ENCODE measurements at regions not wholly inside any gene's neighbourhood (a gene's known extent, or its start where the extent isn't known, plus 50 kb on each side); places are given as distances from the start of the nearest gene placed in this dataset.

DNA sequence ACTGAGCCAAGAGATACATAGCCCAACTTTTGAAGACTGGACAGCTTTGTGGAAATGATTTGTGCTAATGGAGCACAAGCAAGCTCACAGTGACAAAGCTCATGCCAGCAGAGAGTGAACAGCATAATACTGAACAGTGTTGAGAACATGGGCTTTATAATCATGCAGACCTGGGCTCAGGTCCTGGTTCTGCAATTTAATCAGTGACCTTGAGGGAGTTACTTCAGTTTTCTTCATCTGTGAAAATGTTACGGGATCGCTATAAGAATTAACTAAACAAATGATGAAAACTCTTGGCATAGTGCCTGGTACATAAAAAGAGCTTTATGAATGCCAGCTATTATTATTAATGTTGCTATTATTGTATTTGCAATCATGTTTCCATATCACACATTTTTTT lies 690.5 kb upstream of the LRRN3 start:
- TF ChIP-seq, protein P1, sequence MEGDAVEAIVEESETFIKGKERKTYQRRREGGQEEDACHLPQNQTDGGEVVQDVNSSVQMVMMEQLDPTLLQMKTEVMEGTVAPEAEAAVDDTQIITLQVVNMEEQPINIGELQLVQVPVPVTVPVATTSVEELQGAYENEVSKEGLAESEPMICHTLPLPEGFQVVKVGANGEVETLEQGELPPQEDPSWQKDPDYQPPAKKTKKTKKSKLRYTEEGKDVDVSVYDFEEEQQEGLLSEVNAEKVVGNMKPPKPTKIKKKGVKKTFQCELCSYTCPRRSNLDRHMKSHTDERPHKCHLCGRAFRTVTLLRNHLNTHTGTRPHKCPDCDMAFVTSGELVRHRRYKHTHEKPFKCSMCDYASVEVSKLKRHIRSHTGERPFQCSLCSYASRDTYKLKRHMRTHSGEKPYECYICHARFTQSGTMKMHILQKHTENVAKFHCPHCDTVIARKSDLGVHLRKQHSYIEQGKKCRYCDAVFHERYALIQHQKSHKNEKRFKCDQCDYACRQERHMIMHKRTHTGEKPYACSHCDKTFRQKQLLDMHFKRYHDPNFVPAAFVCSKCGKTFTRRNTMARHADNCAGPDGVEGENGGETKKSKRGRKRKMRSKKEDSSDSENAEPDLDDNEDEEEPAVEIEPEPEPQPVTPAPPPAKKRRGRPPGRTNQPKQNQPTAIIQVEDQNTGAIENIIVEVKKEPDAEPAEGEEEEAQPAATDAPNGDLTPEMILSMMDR (IDR thresholded peaks at IDR 0.05) = no peak
- no peak for TF ChIP-seq POLR2A (IDR thresholded peaks at IDR 0.05)

All from right lobe of liver (tissue), 4 donors.